Natural killer cell (primary cell): ENCODE measurements at regions not wholly inside any gene's neighbourhood (a gene's known extent, or its start where the extent isn't known, plus 50 kb on each side); places are given as distances from the start of the nearest gene placed in this dataset.

Experiments
- ATAC-seq, 3 donors: fragments of 150-1000 bp in 2 of 3; fragments of 200-7000 bp in 1 of 3; cut with Tn5 transposase; 1 replicate in 1 of 3; 2 replicates in 2 of 3; pipeline ENCODE4 v1.10.0; 2021; ENCODE audit warnings: mild to moderate bottlenecking in 2 of 3, moderate library complexity in 2 of 3
- DNase-seq, 2 donors: peaks; one replicate each; pipeline versions ENCODE4 v3.0.0 to v3.0.0-alpha.2; 2013 to 2021; ENCODE audit warnings: mixed read lengths in 1 of 2
- H3K27ac ChIP-seq: one replicate; pipeline ENCODE4 v1.5.1; 2013; ENCODE audit warnings: mild to moderate bottlenecking, low read length
- H3K27me3 ChIP-seq: one replicate; pipeline ENCODE4 v1.6.1; 2013; ENCODE audit warnings: low read length; ENCODE audit not compliant: control insufficient read depth, insufficient read depth
- H3K36me3 ChIP-seq: one replicate; pipeline ENCODE4 v1.6.1; 2013; ENCODE audit warnings: low read length; ENCODE audit not compliant: control insufficient read depth, insufficient read depth
- H3K4me1 ChIP-seq: one replicate; pipeline ENCODE4 v1.6.1; 2013; ENCODE audit warnings: low read length; ENCODE audit not compliant: control insufficient read depth, insufficient read depth
- H3K4me3 ChIP-seq: one replicate; pipeline ENCODE4 v1.5.1; 2013; ENCODE audit warnings: low read length
- H3K9me3 ChIP-seq: one replicate; pipeline ENCODE4 v1.6.1; 2013; ENCODE audit warnings: low read length; ENCODE audit not compliant: control insufficient read depth, insufficient read depth
- H3K27ac Mint-ChIP-seq, 2 donors: one replicate each; pipeline ENCODE4 v1.8.0; 2022; ENCODE audit warnings: mild to moderate bottlenecking in 2 of 2, mixed read lengths in 2 of 2, moderate library complexity in 1 of 2
- H3K27me3 Mint-ChIP-seq, 2 donors: one replicate each; pipeline ENCODE4 v1.8.0; 2022; ENCODE audit warnings: low read depth in 2 of 2, mixed read lengths in 2 of 2
- H3K36me3 Mint-ChIP-seq: one replicate; pipeline ENCODE4 v1.8.0; 2022; ENCODE audit warnings: mixed read lengths
- H3K4me1 Mint-ChIP-seq, 2 donors: one replicate each; pipeline ENCODE4 v1.8.0; 2022; ENCODE audit warnings: mixed read lengths in 2 of 2
- H3K4me3 Mint-ChIP-seq: one replicate; pipeline ENCODE4 v1.8.0; 2022; ENCODE audit warnings: mild to moderate bottlenecking, moderate library complexity, mixed read lengths
- H3K9me3 Mint-ChIP-seq, 2 donors: one replicate each; pipeline ENCODE4 v1.8.0; 2022; ENCODE audit warnings: mixed read lengths in 2 of 2
- WGBS: methylation state at CpG from one replicate; pipeline ENCODE4 v1.1.7; 2013; ENCODE audit warnings: missing lambda C conversion rate; ENCODE audit not compliant: insufficient coverage; 5-methylcytosine and 5-hydroxymethylcytosine counted together
- intact Hi-C: fragments of 100-400 bp; cut with micrococcal nuclease; formaldehyde crosslinking; loops from one replicate; pipeline ENCODE4 v1.14.2; 2022
- TF ChIP-seq, protein P1 (sequence below): fragments of 200-600 bp; IDR thresholded peaks from one replicate; pipeline ENCODE4 v1.8.0; 2022; ENCODE audit warnings: antibody characterized with exemption

DNA sequence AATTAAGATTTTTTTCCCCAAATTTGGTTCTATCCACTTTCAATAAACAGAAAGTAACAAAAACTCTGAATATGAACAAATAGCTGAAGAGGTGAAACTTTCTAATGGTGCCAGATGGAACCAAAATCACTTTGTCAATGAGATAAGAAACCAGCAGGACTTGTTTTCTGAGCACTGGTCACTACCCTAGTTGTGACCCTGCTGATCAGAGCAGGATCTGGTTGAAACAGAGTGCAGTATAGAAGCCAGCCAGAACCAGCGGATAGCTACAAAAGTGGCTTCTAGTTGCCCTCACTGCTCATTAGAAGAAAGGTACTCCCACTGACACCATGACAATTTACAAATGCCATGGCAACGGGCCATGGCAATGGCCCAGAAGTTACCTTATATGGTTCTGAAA, 158.3 kb upstream of the PIEZO2 start:
- 83% methylated on average over 2 of the region's 2 CpGs for WGBS
- Histone ChIP-seq H3K27me3 (no peaks in the 10 kb centered on the region), H3K4me1 (no peaks in the 10 kb centered on the region), H3K9me3 (peaks cover 8% of the 10 kb centered on the region), H3K27ac (no peak overlapping the region), H3K36me3 (no peaks in the 10 kb centered on the region), H3K4me3 (no peak overlapping the region)
- Mint-ChIP-seq H3K4me1 (no peaks in the 10 kb centered on the region), H3K27me3 (no peaks in the 10 kb centered on the region), H3K27ac (no peak overlapping the region), H3K9me3 (peaks cover 2 to 8% of the 10 kb centered on the region in 2 donors), H3K4me3 (no peak overlapping the region), H3K36me3 (no peaks in the 10 kb centered on the region)
- intact Hi-C loops, result no loop called here
- no peak for ATAC-seq
- TF ChIP-seq, protein P1, sequence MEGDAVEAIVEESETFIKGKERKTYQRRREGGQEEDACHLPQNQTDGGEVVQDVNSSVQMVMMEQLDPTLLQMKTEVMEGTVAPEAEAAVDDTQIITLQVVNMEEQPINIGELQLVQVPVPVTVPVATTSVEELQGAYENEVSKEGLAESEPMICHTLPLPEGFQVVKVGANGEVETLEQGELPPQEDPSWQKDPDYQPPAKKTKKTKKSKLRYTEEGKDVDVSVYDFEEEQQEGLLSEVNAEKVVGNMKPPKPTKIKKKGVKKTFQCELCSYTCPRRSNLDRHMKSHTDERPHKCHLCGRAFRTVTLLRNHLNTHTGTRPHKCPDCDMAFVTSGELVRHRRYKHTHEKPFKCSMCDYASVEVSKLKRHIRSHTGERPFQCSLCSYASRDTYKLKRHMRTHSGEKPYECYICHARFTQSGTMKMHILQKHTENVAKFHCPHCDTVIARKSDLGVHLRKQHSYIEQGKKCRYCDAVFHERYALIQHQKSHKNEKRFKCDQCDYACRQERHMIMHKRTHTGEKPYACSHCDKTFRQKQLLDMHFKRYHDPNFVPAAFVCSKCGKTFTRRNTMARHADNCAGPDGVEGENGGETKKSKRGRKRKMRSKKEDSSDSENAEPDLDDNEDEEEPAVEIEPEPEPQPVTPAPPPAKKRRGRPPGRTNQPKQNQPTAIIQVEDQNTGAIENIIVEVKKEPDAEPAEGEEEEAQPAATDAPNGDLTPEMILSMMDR, result no peak
- no peak for DNase-seq

DNA sequence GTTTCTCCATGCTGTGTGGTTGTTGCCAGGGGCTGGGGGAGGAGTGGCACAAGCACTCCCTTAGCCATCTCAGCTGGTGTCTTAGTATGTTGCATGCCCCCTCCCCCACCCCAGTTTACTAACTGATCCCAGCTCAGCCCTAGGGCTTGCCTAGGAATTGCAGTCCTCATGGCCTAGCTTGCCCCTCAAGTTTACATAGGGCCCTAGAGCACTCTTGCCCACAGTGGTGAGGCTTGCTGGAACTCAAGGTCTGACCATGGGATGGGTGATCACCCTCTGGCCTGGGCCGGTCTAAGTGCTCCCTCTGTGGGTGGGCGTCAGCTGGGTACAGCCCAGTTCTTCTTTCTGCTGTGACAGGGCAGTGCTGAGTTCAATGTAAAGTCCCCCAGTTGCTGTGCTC, 156.1 kb upstream of the PIEZO2 start:
- no peak for ATAC-seq
- no peak for DNase-seq
- H3K9me3 Mint-ChIP-seq, result peaks cover 6 to 14% of the 10 kb centered on the region in 2 donors
- Histone ChIP-seq H3K27ac (no peak overlapping the region), H3K36me3 (no peaks in the 10 kb centered on the region), H3K4me1 (no peaks in the 10 kb centered on the region), H3K9me3 (peaks cover 9% of the 10 kb centered on the region), H3K27me3 (no peaks in the 10 kb centered on the region), H3K4me3 (no peak overlapping the region)
- 93% methylated on average over 2 of the region's 2 CpGs for WGBS
- H3K27me3 Mint-ChIP-seq, result no peaks in the 10 kb centered on the region
- intact Hi-C loops, result no loop called here
- no peak overlapping the region for H3K27ac Mint-ChIP-seq
- H3K4me3 Mint-ChIP-seq, result no peak overlapping the region
- H3K4me1 Mint-ChIP-seq, result no peaks in the 10 kb centered on the region
- no peaks in the 10 kb centered on the region for H3K36me3 Mint-ChIP-seq
- TF ChIP-seq, protein P1, result no peak

DNA sequence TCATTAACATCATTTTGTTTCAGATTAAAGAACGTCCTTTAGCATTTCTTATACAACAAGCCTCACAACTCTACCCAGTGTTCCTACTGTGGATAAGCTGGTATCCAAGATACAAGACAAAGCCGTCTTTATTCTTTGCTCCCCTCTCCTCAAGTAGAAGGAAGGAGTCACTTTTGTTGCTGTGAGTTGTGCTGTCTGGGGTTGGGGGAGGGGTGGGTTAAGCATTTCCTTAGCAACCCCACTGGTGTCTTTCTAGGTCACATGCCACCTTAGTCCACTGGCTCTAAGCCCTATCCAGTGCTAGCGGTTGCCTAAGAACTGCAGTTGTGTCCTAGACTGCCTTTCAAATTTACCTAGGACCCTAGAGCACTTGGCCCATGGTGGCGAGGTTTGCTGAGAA, 155.6 kb upstream of the PIEZO2 start:
- Mint-ChIP-seq H3K36me3 (no peaks in the 10 kb centered on the region), H3K9me3 (peaks cover 6 to 14% of the 10 kb centered on the region in 2 donors), H3K27ac (no peak overlapping the region), H3K4me3 (no peak overlapping the region), H3K4me1 (no peaks in the 10 kb centered on the region), H3K27me3 (no peaks in the 10 kb centered on the region)
- H3K27me3 ChIP-seq, result no peaks in the 10 kb centered on the region
- TF ChIP-seq, protein P1, result no peak
- H3K4me1 ChIP-seq, result no peaks in the 10 kb centered on the region
- no peak overlapping the region for H3K27ac ChIP-seq
- no peaks in the 10 kb centered on the region for H3K36me3 ChIP-seq
- DNase-seq (no peak), ATAC-seq (no peak)
- WGBS, result 58% methylated on average over 3 of the region's 4 CpGs
- H3K9me3 ChIP-seq, result peaks cover 9% of the 10 kb centered on the region
- intact Hi-C loops, result no loop called here
- H3K4me3 ChIP-seq, result no peak overlapping the region

DNA sequence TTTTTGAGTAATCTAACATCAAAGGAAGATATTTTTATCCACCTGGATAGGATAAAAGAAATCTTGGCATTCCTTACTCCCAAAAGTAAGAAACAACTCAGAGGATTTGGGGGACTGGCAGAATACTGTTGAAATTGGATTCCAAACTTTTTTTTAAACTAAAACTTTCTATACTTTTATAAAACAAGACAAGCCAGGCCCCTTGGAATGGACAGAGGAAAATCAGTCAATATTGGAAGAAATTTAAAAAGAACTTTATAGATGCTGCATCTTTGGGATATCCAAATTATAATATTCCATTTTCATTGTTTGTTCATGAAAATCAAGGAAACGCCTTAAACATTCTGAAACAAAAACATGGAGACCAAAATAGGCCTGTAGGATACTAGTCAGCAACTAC, 147.6 kb upstream of the PIEZO2 start:
- ATAC-seq, result no peak
- Mint-ChIP-seq H3K36me3 (no peaks in the 10 kb centered on the region), H3K27ac (no peak overlapping the region), H3K9me3 (peaks cover 7 to 8% of the 10 kb centered on the region in 2 donors), H3K4me3 (no peak overlapping the region), H3K27me3 (no peaks in the 10 kb centered on the region), H3K4me1 (no peaks in the 10 kb centered on the region)
- H3K36me3 ChIP-seq, result no peaks in the 10 kb centered on the region
- H3K27ac ChIP-seq, result no peak overlapping the region
- no peak for DNase-seq
- no peaks in the 10 kb centered on the region for H3K9me3 ChIP-seq
- intact Hi-C loops, result no loop called here
- no peak overlapping the region for H3K4me3 ChIP-seq
- WGBS, result 75% methylated on average over 1 of the region's 1 CpG
- TF ChIP-seq, protein P1, result no peak
- no peaks in the 10 kb centered on the region for H3K4me1 ChIP-seq
- H3K27me3 ChIP-seq, result no peaks in the 10 kb centered on the region
